COLO668 (cell line): ENCODE measurements at regions not wholly inside any gene's neighbourhood (a gene's known extent, or its start where the extent isn't known, plus 50 kb on each side); places are given as distances from the start of the nearest gene placed in this dataset.

Source experiments
- DNase-seq: peaks from one replicate; lab custom pipeline; 2025; ENCODE audit not compliant: unreplicated experiment; lab: John Stamatoyannopoulos, UW

DNA sequence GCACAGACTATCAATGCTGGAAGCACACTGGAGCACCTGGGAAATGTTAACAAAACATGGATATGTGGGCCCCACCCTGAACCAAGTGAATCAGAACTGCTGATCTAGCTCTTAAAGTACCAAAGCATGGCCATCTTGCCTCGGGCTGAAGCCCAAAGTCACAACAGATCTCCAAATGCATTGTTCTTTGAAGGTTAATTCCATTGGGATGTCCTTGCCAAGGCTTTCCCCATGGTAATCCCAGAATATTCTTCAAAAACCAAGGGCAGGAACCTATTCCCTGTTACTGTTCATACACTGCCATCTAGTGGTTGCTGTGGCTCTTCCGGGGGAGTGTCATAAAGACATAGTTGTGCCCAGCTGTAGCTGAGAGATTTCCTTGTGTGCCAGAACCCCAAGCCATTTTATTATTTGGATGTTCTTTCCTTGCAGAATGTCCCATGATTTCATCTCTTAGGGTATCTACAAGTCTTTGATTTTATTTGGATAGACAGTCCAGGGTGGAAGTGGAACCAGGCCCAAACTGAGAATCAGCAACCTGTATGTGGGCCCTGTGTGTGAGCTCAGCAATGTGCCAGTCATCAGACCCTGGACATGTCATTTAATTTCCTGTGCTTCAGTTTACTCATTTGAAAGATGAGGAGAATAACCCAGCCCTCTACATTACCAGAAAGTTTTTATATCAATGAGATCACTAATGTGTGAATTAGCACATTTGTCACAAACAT lies 290.0 kb downstream of the ACTL7B start:
- DNase-seq, result peak; percentile 78

DNA sequence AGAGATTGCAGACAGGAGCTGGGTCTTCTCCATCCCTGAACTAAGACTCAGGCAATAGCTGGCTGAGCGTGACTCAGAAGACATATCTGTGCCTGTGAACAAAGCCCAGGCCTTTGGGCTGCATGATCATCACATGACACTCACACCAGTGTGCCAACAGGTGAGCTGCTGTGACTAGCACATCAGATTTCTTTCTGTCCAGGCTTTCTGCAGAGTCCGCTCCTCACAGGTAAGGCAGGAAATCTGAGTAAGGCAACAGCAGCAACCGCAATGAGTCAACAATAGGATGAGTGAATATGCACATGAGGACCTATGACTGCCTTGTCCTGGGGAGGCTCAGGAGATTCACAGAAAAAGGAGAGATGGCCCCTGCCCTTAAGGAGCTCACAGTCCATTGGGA lies 293.6 kb downstream of the ACTL7B start:
- peak; percentile 28 for DNase-seq

DNA sequence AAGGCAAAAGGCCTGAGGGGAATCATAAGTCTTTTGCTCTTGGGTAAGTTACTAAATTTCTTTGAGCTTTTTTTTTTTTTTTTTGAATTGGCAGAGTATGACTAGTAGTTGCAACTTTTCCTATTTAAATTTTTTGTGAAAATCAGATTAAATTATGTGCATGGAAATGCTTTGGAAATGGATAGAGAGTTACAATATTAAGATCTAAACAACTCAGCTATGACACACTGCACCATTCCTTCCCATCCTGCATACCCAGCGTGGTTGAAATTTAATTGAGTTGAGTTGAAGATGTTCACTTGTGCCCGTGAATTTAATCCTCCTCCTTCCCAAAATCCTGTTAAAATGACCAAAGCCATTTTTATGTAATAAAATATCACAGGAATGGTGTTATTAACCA lies 296.4 kb downstream of the ACTL7B start:
- DNase-seq, result no peak

DNA sequence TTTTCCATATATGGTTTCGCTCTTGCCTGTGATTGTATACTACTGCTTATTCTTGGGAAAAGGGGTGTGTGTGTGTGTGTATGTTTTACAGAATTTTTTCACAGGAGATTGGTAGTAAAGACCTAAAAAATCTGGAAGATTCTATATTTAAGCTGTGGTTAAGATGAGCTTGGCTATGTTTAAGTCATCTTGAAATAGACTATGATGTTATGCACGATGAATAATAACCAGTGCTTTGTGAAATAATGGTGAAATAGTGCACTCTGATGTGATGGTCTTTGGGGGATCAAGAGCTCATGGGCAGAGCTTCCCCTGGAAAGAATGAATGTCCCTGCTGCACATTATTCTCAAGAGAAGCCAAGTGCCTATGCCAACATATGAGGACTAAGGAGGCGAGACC lies 301.0 kb downstream of the ACTL7B start:
- no peak for DNase-seq

DNA sequence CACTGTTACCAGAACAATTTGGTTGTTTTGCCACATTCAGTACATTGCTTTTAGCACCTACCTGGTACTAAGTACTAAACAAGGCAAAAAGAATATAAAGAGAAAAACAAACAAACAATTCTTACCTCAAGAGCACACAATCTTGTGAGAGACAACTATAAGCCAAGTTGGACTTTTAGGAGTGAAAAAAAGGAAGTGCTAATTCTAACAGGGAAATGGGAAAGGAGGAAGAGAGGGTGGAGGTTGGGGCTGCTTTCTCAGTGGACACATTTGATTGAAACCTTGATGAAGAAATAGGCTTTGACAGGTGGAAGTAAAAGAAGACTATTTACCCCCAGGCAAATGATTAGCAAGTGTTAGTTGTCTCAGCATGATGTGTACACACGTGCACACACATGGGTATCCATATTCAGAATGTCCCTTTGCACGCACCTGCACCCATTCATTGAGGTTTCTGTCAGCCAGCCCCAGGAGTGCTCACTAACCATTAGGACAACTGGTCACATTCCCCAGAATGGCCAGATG lies 302.6 kb downstream of the ACTL7B start:
- DNase-seq, result peak; percentile 25

DNA sequence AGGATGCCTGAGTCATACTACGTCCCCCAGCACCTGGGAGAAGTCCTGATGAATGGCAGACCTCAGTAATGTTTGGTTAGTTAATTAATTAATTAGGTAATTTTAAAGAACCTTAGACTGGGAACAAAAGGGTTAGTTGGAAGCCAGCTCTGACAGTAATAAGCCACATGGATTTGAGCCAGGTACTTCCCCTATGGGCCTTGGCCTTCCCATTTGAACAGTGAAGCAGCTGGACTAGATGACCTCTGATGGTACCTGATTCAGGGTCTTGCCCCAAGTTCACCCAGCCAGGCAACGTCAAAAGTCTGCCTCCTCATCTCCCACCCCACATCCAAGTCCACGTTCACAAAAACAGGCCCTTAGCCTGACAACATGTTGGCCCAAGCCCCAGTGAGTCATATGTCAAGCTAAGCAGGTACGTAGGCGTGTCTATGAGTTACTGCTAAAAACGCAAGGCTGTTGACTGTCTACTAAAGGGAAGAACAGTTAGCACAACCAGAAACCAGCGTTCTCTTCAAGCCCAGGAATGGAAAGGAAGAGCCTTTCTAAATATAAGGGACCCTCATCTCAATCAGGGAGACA lies 303.2 kb downstream of the ACTL7B start:
- DNase-seq, result peak; percentile 14

DNA sequence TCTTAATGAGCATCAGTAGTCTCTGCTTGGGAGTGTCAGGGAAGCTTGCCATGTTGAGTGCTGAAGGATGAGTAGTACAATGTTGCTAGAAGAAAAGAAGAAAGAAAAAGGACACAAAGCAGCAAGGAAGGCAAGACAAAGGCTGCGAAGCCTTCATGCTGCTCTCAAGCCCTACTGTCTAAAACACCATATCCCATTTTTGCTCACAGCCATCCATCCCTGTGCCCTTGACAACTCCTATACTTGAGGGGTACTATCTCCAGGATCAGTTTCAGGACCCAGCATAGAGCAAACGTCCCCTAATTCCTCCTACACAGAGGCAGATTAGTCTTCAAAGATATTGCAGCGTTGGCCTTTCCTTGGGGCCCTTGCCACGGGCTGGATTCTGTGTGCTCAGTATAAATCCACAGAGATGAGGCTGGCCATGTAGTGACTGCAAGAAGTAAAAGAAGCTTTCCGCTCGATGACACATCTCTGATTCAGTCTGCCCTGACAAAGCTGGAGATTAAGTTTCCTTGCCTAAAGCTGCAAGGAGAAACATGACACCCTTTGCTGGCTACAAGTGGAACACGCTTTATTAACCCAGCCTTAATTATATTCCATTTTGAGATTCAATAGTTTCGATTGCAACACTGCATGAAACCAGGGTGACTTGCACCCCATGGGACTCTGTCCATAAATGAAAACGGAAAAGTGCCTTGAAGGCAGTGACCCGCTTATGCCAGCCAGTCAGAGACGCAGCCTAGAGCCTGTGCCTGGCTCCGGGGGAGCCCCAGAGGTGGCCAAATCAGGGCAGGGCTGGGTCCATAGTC lies 304.6 kb downstream of the ACTL7B start:
- DNase-seq, result no peak

DNA sequence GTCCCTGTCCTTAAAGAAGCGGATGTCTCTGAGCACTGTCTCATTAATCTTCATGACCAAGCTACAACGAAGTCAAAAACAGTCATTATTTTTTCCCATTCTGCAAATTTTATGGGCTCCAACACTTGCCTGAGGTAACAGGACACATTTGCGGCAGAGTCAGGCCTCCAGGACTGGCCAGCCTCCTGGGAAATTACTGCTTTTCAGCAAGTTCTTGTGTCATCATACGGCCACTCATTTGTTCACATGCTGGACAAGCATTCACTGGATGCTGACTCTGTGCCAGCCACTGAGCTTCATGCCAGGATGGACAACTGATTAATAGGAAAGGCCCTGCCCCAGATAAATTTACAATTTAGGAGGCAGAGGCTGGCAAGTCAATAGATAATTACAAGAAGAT lies 305.7 kb downstream of the ACTL7B start:
- no peak for DNase-seq

DNA sequence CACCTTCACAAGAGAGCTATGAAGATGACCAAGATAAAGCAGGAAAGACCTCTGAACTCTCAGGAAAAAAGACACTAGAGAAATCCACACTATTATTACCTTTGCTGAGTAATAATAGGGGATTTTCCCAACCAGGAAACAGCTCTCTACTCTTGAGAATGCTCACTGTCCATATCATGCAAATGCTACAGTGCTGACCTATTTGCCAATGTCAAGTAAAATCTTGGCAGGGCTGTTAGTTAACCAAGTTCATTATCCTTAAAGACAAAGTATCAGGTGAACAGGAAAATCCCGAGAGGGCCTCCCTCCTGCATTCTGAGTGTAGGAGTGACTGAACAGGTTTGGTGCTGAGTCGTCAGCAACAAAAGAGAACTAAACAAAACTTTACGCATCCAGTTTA lies 306.6 kb downstream of the ACTL7B start:
- DNase-seq, result no peak

DNA sequence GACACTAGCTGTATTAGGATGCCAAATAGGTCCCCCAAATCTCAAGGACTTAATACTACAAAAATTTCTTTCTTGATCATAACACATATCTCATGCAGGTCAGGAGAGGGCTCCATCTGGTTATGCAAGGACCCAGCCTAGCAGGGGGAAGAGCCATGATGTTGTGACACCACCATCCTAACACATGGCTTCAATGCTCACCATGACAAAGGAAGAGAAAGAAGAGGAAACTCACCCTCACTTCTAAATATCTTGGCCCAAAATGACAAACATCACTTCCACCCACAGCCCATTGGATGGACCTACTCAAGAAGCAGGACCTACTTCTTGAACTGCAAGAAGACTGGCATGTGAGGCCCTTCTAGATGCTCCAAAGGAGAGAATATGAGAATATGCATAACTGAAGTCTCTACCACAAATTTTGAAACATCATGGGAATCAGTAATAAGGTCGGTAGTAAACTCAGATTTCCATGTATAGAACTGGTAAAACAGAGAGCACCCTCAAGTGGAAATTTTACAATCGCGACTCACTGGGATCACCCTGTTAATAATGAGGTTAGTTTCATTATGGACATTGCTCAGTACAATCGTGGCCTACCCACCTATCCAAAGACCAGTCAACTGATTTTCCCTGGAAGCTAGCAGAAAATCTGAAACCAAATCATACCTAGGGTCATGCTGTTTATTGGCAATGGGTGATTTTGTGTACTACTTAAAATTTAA lies 308.2 kb downstream of the ACTL7B start:
- no peak for DNase-seq

DNA sequence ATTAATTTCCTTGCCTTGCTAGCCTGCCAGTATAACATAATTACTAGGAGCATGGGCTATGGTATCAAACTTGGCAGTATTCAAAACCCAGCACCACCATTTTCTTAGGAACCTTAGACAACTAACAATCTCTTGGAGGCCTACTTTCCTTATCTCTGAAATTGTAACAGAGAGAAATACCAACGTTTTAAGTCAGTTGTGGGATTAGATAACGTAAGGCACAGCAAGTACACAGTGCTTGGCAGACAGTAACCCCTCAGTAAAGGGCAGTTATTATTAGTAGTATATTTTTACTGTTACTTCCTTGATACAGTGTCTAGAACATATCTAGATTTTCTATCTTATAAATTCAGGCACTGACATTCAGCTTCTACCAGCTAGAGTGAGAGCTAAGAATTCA lies 309.6 kb downstream of the ACTL7B start:
- no peak for DNase-seq

DNA sequence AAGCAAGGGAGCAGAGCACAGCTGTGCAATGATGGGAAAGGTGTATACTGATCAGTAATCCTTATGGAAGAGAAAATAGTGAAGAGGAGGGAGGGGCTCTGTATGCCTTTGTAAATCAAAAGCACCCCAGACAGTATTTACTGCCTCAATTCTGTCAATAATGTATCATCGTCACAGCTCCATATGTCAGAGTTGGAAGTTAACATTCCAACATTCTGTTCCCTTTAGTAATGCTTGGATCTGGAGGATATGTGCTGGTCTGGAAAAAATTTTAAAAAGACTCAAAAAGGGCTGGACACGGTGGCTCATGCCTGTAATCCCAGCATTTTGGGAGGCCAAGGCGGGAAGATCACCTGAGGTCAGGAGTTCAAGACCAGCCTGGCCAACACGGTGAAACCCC lies 310.4 kb downstream of the ACTL7B start:
- DNase-seq, result no peak

DNA sequence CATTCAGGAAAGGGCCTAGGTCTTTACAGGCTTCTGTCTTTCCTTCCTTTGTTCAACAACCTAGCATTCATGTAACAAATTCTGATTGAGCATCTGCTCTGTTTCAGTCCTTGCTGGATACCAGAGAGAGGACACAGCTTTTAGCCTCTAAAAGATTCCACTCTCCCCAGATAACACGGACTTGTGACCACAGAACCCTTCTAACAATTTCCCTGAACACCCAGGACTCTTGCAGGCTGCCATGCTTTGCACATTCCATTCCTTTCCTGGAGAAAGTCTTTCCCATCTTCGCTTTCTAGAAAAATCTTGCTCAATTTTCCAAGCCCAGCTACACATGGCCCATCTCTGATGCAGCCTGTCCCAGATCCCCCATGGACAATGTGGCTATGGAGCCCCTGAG lies 310.9 kb downstream of the ACTL7B start:
- DNase-seq, result no peak

DNA sequence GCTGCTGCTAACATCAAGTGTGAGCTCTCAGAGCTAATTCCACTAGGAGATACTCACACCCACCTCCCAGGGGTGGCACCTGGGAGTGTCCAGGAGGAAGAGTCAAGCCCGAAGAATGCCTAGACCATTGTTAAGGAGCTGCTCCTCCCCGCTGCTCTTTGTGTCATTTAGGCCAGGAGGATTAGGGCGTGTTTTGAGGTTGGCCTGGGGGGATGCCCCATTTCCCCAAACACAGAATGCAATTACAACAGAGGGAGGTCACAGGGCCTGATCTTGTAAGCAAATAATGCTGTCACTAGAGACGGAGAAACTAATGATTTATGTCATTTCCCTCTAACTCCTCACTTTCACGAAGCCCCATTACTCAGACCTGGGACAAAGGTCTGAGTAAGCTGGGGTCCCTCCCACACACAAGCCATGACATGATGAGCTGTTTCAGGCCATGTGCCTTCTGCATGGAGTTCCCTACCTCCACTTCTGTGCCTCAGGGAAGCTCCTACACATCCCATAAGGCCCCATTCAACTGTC lies 312.5 kb downstream of the ACTL7B start:
- peak; percentile 42 for DNase-seq

DNA sequence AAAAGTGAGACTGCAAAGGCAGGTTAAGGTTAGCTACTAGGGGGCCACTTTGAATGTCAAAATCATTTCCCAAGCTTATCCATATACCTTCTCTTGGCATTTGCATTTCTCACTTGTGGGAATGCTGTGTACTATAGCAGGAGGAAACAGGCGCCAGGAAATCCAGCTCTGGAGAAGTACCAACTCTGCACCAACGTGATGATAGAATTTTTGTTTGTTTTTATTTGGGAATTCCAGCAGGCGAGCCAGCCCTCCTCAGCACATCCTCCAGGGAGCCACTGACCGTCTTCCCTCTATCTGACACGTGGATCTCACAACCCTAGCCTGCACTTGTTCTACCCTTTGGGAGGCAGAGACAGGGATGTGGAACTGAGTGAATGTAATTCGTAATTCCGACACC lies 318.0 kb downstream of the ACTL7B start:
- no peak for DNase-seq

DNA sequence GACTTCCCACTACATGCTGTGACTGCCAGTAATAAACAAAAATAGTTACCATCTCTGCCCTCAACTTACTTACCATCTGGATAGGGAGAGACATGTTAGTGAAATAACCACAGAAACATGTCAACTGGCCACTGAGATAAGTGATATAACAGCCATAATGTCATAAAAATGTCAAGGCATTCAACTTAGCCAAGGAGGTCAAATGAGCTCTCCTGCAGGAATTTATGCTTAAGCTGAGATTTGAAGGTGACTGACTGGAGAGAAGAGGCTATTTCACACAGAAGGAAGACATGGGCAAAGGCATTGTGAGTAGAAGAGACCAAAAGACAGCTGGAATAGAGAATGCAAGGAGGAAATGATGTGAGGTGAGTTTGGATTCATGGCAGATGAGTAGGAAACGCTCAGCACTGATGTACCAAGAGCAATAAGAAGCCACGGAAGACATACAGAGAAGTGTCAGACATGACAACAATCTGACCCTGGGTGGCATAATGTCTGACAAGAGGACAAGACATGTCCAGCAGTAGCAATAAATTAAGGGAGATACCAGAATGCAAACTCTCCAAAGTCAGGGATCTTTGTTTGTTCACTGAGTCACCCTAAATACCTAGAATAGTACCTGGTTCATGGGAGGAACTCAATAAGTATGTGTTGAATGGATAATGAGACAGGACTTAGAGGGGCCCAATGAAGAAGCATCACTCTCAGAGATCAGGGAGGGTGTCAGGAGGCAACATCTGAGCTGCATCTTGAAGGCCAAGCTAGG lies 318.8 kb downstream of the ACTL7B start:
- no peak for DNase-seq

DNA sequence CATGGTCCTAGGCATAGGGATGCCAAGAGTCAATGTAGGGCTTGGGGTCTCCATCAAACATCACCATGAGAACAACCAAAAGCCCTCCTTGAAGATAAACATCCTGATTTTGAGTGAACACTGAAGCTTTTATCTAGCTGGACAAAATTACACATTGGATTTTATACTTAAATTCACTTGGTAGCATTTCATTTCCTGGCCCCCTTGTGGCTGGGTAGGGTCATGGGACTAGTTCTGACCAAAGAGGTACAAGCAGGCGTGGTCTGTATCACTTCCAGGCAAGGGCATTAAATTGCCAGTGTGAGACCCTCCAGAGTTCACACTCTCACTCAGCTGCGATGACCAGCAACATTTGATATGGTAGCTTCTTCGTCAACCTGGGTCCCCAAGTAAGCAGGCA lies 320.3 kb downstream of the ACTL7B start:
- DNase-seq, result peak; percentile 27

DNA sequence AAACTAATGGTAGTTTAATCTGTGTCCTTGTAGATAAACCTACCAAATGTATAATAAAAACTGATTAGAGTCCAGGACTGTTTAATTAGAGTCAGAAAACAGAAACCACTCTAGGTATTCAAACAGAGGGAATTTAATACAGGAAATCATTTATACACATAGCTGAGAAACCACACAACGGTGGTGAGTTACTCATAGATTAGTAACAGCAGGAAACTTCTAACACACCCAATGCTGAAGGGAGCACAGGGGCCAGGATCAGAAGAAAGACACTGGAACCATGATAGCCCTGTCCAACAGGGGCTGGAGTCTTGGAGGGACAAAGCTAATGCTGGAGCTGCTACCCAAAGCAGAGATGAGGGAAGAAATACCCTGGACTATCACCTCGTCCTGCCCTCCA lies 321.0 kb downstream of the ACTL7B start:
- no peak for DNase-seq

DNA sequence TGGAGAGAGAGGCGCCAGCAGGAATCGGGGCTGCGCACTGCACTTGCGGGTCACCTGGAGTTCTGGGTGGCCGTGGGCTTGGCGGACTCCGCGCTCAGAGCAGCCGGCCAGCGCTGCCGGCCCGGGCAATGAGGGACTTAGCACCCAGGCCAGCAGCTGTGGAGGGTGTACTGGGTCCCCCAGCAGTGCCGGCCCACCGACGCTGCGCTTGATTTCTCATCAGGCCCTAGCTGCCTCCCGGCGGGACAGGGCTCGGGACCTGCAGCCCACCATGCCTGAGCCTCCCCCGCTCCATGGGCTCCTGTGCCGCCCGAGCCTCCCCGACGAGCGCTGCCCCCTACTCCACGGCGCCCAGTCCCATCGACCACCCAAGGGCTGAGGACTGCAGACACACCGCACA lies 325.6 kb downstream of the ACTL7B start:
- no peak for DNase-seq

DNA sequence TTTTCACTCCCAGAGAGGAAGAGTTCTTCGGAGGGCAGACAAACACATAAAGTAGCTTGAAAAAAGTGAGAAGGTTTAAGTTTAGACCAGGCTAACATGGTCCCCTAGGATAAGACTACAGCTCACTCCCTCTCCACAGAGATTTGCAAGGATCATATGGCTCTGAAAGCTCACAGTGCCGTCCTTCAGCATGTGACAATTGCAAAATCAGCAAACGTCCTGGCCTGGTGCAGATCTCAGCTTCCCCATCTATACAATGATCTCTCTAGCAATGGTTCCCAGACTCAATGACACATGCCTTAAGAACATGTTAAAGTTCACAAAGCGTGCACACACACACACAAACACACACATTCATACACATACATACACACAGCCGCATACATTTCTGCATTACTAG lies 327.6 kb downstream of the ACTL7B start:
- DNase-seq, result no peak
